HG03575 (cell line): ENCODE measurements at regions not wholly inside any gene's neighbourhood (a gene's known extent, or its start where the extent isn't known, plus 50 kb on each side); places are given as distances from the start of the nearest gene placed in this dataset.
"Not testable (repeated sequence)": the region's sequence is repeated elsewhere in the genome, so short reads cannot be mapped to it uniquely, and the experiment has no call there.

Source experiments
- ATAC-seq: cut with Tn5 transposase; IDR thresholded peaks from one replicate; pipeline ENCODE4 v1.9.1; 2021; ENCODE audit not compliant: unreplicated experiment, insufficient number of reproducible peaks, low FRiP score; ENCODE audit errors: extremely low read depth

DNA sequence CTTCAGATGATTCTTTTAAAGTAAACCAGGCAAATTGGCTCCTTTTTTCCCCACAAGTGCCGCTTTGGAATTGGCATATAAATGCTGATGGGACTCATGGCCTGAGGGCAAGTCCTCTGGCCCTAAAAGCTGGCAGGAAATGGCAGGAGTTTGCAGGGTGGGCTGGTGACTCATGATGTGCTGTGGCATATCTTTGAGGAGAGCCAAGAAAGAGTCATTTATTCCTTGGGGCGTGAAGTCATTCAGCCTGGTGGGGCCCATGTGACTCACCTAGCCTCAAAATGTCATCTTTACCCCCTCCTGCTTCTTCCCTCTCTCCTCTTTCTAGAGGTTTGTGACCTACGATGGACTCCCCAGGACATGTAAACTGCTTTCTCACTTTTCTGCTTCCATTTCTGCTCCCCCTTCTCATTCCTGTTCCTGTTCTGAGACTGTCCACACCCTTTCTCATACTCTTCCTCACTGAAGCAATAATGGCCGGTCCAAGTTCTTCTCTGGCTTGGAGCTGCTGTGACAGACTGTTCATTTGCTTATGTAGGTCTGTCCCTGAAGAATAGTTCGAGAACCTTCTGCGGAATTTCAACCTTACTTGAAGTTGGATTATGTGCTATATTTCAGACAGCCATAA is 326.1 kb downstream of the SATB1 start:
- no peak for ATAC-seq

DNA sequence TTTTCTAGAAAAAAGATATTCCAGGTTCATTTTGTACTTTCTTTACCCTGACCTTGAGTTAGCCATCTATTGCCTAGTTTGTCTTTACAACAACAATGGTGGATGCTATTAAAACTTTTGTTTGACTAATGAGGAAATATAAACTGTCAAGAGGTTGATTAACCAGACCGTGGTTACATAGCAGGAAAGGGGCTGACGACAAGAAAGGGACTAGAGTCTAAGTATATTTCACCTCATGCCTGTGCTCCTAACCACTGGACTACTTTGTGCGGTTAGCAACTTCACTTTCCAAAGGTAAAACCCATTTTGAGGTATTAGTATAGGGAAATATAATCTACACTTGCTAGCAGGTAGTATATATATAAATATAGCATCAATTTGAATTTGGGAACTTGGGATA is 327.1 kb downstream of the SATB1 start:
- ATAC-seq, result no peak

DNA sequence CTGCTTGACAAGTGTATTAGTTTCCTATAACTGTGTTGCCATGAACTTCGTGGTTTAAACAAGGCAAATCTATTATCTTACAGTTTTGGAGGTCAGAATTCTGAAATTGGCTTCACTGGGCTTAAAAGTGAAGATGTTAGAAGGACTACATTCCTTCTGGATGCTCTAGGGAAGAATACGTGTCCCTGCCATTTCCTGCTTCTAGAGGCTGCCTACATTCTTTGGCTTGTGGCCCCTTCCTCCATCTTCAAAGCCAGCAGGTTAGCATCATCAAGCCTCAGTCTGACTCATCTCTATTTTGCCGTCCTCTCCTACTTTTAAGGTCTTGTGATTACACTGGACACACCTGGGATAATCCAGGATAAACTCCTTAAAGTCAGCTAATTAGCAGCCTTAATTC is 327.7 kb downstream of the SATB1 start:
- ATAC-seq, result no peak

DNA sequence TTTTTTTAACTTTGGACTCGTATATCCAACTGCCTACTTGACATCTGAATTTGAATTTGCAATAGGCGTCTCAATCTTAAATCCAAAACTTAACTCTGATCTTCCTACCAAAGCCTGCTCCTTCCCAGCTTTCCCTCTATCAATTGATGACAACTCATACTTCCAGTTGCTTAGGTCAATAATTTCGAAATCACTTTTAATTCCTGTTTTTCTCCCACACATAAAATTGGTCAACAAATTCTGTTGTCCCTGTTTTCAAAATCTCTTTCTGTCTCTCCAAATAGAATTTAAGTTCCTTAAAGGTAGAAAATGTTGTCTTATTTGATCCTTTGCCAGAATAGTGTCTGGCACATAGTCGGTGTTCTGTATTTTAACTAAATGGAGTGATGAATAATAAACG is 332.4 kb downstream of the SATB1 start:
- ATAC-seq, result no peak

- ATAC-seq, result no peak
Observed at GRCh38 chr3:18090377-18090776, 334.8 kb downstream of the SATB1 start.

DNA sequence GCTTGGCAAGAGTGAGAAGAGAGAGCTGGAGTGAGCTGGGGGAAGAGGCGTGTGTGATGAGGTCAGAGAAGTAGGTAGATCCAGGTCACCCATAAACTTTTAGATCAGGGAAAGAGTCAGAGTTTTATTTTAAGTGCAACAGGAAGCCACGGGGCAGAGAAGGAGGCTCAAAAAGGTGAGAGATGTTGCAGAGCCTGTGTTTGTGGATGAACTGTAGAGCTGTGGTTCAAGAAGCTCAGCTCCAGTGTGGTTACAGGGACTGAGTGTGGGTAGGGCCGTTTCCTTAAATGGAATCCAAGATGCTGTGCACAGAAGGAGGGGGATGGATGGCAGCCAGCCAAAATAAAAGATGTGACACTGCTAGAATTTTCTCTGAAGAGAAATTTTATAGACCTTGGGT is 337.2 kb downstream of the SATB1 start:
- ATAC-seq, result no peak

DNA sequence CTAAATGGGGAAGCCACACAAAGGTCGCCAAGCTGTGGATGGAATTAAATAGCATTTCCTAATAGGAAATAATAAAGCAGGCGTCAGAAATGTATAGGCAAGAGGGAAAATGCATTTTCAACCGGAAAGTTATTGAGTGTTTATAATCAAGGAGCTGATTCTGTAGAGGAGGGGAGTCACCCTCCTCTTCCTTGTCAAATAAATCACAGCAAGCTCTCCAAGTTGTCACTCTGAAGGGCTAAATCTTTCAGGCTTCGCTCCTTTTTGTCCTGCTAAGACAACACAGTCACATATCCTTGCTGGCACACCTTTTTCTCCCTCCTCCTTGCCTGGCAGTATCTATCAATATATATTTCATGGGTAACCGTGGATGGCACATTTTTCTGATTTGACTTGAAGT is 338.4 kb downstream of the SATB1 start:
- ATAC-seq, result no peak

- ATAC-seq, result no peak
Observed at GRCh38 chr3:18086078-18086477, 339.1 kb downstream of the SATB1 start.

GRCh38 chr3:18085429-18085828 is 339.7 kb downstream of the SATB1 start:
- no peak for ATAC-seq

- not testable (repeated sequence) for ATAC-seq
Observed at GRCh38 chr3:18083273-18083590, 340.8 kb upstream of the TBC1D5 start.

GRCh38 chr3:18082551-18083272 is 340.3 kb upstream of the TBC1D5 start:
- ATAC-seq, result no peak

- no peak for ATAC-seq
Observed at GRCh38 chr3:18080198-18080689, 337.8 kb upstream of the TBC1D5 start.

DNA sequence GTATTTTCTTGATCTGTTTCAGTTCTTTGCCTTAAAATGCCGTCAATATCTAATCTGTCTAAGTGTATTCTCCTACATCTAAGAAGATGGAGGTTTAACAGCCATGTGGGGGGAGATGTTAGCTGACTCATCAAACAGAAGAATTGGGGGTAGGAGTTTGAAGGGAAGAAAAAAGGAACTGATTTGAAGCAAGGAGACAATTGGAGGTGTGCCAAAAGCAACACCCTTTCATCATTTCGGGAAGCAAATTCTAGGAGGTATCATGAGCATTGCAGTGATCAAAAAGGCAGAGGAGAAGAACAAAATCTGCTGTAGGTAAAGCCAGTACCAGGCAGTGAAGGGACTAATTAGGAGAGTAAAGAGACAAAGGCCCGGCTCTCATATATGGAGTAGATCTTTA is 337.3 kb upstream of the TBC1D5 start:
- no peak for ATAC-seq

DNA sequence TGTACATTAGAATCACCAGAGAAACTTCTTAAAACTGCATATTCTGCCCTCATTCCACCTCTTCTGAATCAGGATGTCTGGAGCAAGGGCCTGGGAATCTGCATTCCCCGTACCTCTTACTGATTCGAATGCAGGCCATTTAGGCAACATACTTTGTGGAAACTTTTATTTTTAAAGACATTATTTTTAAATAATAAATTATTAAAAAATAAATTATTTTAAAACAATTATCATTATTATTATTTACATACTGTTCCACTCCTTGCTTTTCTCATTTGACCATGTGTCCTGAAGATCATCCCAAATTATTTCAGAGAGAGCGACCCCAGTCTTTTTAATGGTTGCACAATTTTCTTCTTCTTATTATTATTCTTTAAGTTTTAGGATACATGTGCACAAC is 336.6 kb upstream of the TBC1D5 start:
- no peak for ATAC-seq

DNA sequence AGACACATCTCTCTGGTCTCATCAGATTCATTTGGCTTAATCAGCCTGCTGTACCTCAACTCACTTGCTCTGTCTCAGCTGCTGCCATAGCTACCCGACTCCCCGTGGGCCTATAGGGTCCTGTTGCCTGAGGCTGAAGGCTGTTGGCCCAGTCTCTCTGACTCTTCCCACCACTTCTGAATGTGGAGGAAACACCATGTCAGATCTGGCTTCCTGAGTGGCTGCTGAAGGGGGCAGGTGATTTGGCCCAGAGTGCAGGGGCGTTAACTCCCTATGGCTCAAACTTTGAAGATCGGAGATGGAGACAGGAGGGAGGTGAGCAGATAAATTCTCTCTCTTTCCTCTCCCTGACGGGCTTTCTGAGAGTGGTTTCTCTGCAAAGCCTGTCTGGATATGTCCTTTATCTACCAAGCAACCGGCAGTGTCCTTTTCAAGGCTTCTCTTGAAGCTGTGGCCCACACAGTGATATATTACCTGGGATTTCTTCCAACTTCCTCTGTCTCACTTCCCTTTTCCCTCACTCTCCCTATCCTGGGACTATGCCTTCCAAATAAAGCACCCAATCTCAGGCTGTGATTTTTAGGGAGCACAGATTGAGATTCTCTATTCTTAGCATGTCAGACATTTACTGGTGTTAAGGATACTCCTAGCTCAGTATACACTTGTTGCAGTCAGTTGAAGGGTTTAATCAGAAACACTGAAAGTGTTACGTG is 334.9 kb upstream of the TBC1D5 start:
- ATAC-seq, result no peak

- ATAC-seq, result no peak
Observed at GRCh38 chr3:18076301-18076700, 333.9 kb upstream of the TBC1D5 start.

DNA sequence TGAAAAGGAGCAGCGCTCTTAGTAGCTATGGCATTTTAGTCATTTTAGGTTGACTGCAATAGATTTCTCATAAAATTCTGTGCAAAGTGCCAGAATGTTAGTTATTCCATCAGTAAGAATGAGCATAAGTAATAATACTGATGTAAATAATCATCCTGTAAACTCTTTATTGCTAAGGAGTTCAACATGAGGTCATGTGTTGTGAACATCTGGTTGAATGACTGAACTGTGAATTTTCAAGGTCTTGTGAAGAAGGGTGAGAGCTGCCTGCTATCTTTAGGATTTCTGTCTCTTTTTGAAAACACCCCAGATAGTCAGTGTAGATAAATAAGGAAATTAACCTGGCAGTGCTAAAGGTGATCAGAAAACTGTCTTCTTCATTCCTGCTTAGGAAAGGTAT is 333.4 kb upstream of the TBC1D5 start:
- ATAC-seq, result no peak

DNA sequence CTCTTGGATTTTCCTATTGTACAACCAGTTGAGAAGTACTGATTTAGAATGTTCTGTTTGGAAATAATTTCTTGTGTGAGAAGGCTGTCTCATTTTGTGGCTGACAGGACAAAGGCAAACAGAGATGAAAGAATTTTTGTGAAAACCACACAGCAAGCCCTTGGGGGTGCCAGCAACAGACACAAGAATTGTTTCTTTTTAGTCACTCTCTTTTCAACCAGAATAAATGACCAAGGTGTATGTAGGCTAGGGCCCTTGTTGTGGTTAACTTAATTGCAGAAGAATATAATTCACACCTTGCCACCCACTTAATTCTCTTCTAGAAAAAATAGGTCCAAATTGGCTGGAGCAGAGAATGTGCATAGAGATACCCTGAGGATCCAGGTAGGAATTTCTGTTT is 329.4 kb upstream of the TBC1D5 start:
- no peak for ATAC-seq

DNA sequence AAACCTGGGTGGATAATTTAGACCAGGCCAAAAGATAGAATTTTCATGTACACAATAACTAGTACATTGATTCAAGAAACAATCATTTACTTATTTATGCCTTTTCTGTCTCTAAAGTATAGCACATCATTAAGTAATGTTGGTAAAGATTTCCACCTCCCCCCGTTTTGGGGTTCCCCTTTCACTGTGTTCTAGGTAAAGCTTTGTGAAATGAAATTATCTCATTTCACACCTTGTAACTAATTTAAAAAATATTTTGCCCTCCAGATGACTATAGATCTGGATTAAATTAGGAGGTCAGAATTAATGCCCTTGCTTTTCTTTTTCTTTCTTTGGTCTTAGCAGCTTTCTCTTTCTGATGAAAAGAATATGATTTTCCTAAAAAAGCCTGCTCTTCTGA is 328.5 kb upstream of the TBC1D5 start:
- no peak for ATAC-seq

DNA sequence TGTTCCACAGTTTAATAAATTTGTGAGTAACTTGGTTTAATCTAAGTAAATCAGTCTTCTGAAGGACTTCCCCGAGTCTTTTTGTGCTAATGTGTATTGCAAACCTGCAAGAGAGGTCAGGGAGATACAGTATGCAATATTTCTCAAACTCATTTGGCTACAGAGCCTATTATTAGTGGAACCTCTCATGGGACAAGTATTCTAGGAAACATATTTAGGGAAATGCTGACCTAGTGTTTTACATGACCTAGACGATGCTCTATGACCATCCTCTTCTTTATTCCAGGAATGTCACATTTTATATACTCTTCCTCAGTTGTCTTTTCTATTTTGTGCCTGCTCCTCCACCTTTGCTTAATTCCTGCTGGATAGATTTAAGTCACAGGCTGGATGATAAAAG is 327.8 kb upstream of the TBC1D5 start:
- ATAC-seq, result no peak
